HEK293T (cell line): ENCODE measurements at regions not wholly inside any gene's neighbourhood (a gene's known extent, or its start where the extent isn't known, plus 50 kb on each side); places are given as distances from the start of the nearest gene placed in this dataset.

Source experiments
- BHLHE40 ChIP-seq: fragments of 450-650 bp; IDR thresholded peaks from 2 replicates; pipeline ENCODE4 v1.6.1; 2016; ENCODE audit warnings: mild to moderate bottlenecking, moderate library complexity, borderline replicate concordance
- CTBP1 ChIP-seq: fragments of 450-650 bp; IDR thresholded peaks from 2 replicates; pipeline ENCODE4 v1.6.1; 2016; ENCODE audit warnings: borderline replicate concordance
- ELF4 ChIP-seq: fragments of 450-650 bp; IDR thresholded peaks from 2 replicates; pipeline ENCODE4 v1.6.1; 2017; ENCODE audit warnings: antibody characterized with exemption
- FOXA1 ChIP-seq: fragments of 450-650 bp; IDR thresholded peaks from 2 replicates; pipeline ENCODE4 v1.6.1; 2016; ENCODE audit warnings: mild to moderate bottlenecking
- FOXK2 ChIP-seq: fragments of 450-650 bp; IDR thresholded peaks from 2 replicates; pipeline ENCODE4 v1.6.1; 2016; ENCODE audit warnings: mild to moderate bottlenecking
- FOXM1 ChIP-seq: fragments of 450-650 bp; IDR thresholded peaks from 2 replicates; pipeline ENCODE4 v1.6.1; 2017; ENCODE audit warnings: mild to moderate bottlenecking, borderline replicate concordance
- L3MBTL2 ChIP-seq: fragments of 450-650 bp; conservative IDR thresholded peaks from 2 replicates; pipeline ENCODE4 v1.6.1; 2016; ENCODE audit warnings: mild to moderate bottlenecking
- LEF1 ChIP-seq: fragments of 450-650 bp; IDR thresholded peaks from 2 replicates; pipeline ENCODE4 v1.6.1; 2017; ENCODE audit warnings: mild to moderate bottlenecking, borderline replicate concordance
- NFRKB ChIP-seq: fragments of 450-650 bp; IDR thresholded peaks from 2 replicates; pipeline ENCODE4 v1.6.1; 2016; ENCODE audit warnings: mild to moderate bottlenecking, moderate library complexity
- PKNOX1 ChIP-seq: fragments of 450-650 bp; IDR thresholded peaks from 2 replicates; pipeline ENCODE4 v1.6.1; 2016
- SP1 ChIP-seq: fragments of 450-650 bp; IDR thresholded peaks from 2 replicates; pipeline ENCODE4 v1.6.1; 2017
- SUZ12 ChIP-seq: fragments of 450-650 bp; IDR thresholded peaks from 2 replicates; pipeline ENCODE4 v1.6.1; 2016; ENCODE audit warnings: mild to moderate bottlenecking
- ZNF384 ChIP-seq: fragments of 450-650 bp; IDR thresholded peaks from 2 replicates; pipeline ENCODE4 v1.6.1; 2016

- TF ChIP-seq ZNF384 = no peak
- no peak for TF ChIP-seq L3MBTL2
- TF ChIP-seq BHLHE40 = no peak
- TF ChIP-seq SP1 = no peak
- TF ChIP-seq LEF1 = no peak
- no peak for TF ChIP-seq FOXA1
- TF ChIP-seq ELF4 = no peak
- no peak for TF ChIP-seq FOXM1
- TF ChIP-seq CTBP1 = no peak
- TF ChIP-seq PKNOX1 = no peak
- no peak for TF ChIP-seq SUZ12
- no peak for TF ChIP-seq NFRKB
- TF ChIP-seq FOXK2 = no peak
Measured at GRCh38 chr4:17055788-17056187, 157.3 kb upstream of the LDB2 start.
